ENCODE measurements at regions not wholly inside any gene's neighbourhood (a gene's known extent, or its start where the extent isn't known, plus 50 kb on each side); places are given as distances from the start of the nearest gene placed in this dataset.

- no peak for TF ChIP-seq POLR2A (IDR thresholded peaks at IDR 0.05; ENCODE audit: extremely low read depth, insufficient read length)
- no peak for TF ChIP-seq MYC (IDR thresholded peaks at IDR 0.05; ENCODE audit: low read depth, low read length)
- no peak for TF ChIP-seq CTCF (IDR thresholded peaks at IDR 0.05; ENCODE audit: low read depth, low read length)
- TF ChIP-seq, protein P1, sequence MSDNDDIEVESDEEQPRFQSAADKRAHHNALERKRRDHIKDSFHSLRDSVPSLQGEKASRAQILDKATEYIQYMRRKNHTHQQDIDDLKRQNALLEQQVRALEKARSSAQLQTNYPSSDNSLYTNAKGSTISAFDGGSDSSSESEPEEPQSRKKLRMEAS (IDR thresholded peaks at IDR 0.05; ENCODE audit: low read depth, low read length) = no peak
- H3K4me3 ChIP-seq (ENCODE audit: low read depth, low read length) = no peak overlapping the region
These were observed 72.8 kb upstream of the IGLL5 start for GRCh38 chr22:22814666-22815396.

GRCh38 chr22:22815397-22816170 lies 72.0 kb upstream of the IGLL5 start:
- H3K4me3 ChIP-seq (ENCODE audit: low read depth, low read length) = no peak overlapping the region
- TF ChIP-seq CTCF (IDR thresholded peaks at IDR 0.05; ENCODE audit: low read depth, low read length) (no peak), MYC (IDR thresholded peaks at IDR 0.05; ENCODE audit: low read depth, low read length) (no peak), POLR2A (IDR thresholded peaks at IDR 0.05; ENCODE audit: extremely low read depth, insufficient read length) (no peak)
- TF ChIP-seq, protein P1 (IDR thresholded peaks at IDR 0.05; ENCODE audit: low read depth, low read length) = no peak
- peak; percentile 85 for DNase-seq (ENCODE audit: low read depth)

More at GRCh38 chr22:22814666-22815396, 72.8 kb upstream of the IGLL5 start:
- DNase-seq (ENCODE audit: low read depth) = no peak

DNA sequence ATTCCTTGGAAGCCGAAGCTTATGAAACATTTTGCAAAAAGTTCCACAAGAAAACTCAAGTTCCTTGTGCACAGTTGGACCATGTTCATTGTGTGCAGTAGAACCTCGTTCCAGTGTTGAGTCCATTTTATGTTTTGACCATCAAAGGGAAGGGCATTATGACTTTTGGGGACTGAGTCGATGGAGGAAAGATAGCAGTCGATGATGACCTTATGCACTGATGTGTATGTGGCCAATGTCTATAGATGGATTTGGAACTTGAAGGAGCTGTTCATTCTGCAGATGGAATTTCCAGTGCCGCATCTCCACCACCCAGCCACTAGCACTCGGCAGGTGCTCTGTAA lies 71.5 kb upstream of the IGLL5 start:
- H3K4me3 ChIP-seq (ENCODE audit: low read depth, low read length) = no peak overlapping the region
- TF ChIP-seq POLR2A (IDR thresholded peaks at IDR 0.05; ENCODE audit: extremely low read depth, insufficient read length) = no peak
- no peak for TF ChIP-seq CTCF (IDR thresholded peaks at IDR 0.05; ENCODE audit: low read depth, low read length)
- no peak for TF ChIP-seq MYC (IDR thresholded peaks at IDR 0.05; ENCODE audit: low read depth, low read length)
- TF ChIP-seq, protein P1 (IDR thresholded peaks at IDR 0.05; ENCODE audit: low read depth, low read length) = no peak
- no peak for DNase-seq (ENCODE audit: low read depth)

- no peak for DNase-seq (ENCODE audit: low read depth)
- TF ChIP-seq CTCF (IDR thresholded peaks at IDR 0.05; ENCODE audit: low read depth, low read length) (no peak), MYC (IDR thresholded peaks at IDR 0.05; ENCODE audit: low read depth, low read length) (no peak), POLR2A (IDR thresholded peaks at IDR 0.05; ENCODE audit: extremely low read depth, insufficient read length) (no peak)
- TF ChIP-seq, protein P1 (IDR thresholded peaks at IDR 0.05; ENCODE audit: low read depth, low read length) = no peak
- no peak overlapping the region for H3K4me3 ChIP-seq (ENCODE audit: low read depth, low read length)
These were observed 70.7 kb upstream of the IGLL5 start for GRCh38 chr22:22816766-22817410.

GRCh38 chr22:22817468-22818201 lies 70.0 kb upstream of the IGLL5 start:
- no peak overlapping the region for H3K4me3 ChIP-seq (ENCODE audit: low read depth, low read length)
- TF ChIP-seq, protein P1 (IDR thresholded peaks at IDR 0.05; ENCODE audit: low read depth, low read length) = no peak
- TF ChIP-seq MYC (IDR thresholded peaks at IDR 0.05; ENCODE audit: low read depth, low read length) (no peak), CTCF (IDR thresholded peaks at IDR 0.05; ENCODE audit: low read depth, low read length) (no peak), POLR2A (IDR thresholded peaks at IDR 0.05; ENCODE audit: extremely low read depth, insufficient read length) (no peak)
- DNase-seq (ENCODE audit: low read depth) = no peak
